Liver (tissue), 8 donors: ENCODE measurements at regions not wholly inside any gene's neighbourhood (a gene's known extent, or its start where the extent isn't known, plus 50 kb on each side); places are given as distances from the start of the nearest gene placed in this dataset.

Experiments used
- DNase-seq: peaks from one replicate; pipeline ENCODE4 v3.0.0-alpha.2; 2017; ENCODE audit warnings: low spot score
- H3K27ac ChIP-seq, 2 donors: one replicate each; pipeline ENCODE4 v1.7.0; 2013; ENCODE audit warnings: inconsistent platforms in 2 of 2, low read length in 2 of 2, control low read depth in 1 of 2, low read depth in 1 of 2, mild to moderate bottlenecking in 1 of 2
- H3K27me3 ChIP-seq, 4 donors: one replicate each; pipeline versions ENCODE4 v1.6.1 to v1.7.0; 2013; ENCODE audit warnings: low read length in 3 of 4, inconsistent platforms in 1 of 4, mild to moderate bottlenecking in 1 of 4, moderate library complexity in 1 of 4; ENCODE audit not compliant: control insufficient read depth in 4 of 4, insufficient read depth in 4 of 4
- H3K36me3 ChIP-seq, 4 donors: one replicate each; pipeline versions ENCODE4 v1.6.1 to v1.7.0; 2013; ENCODE audit warnings: low read length in 3 of 4, mild to moderate bottlenecking in 3 of 4, low read depth in 1 of 4, moderate library complexity in 1 of 4; ENCODE audit not compliant: control insufficient read depth in 4 of 4, insufficient read depth in 3 of 4
- H3K4me1 ChIP-seq, 4 donors: one replicate each; pipeline versions ENCODE4 v1.6.1 to v1.7.0; 2013; ENCODE audit warnings: low read length in 3 of 4, mild to moderate bottlenecking in 3 of 4, moderate library complexity in 1 of 4; ENCODE audit not compliant: control insufficient read depth in 4 of 4, insufficient read depth in 4 of 4
- H3K4me3 ChIP-seq, 3 donors: one replicate each; pipeline versions ENCODE4 v1.6.1 to v1.7.0; 2013; ENCODE audit warnings: low read length in 3 of 3, control low read depth in 1 of 3, low read depth in 1 of 3, mild to moderate bottlenecking in 1 of 3
- H3K9ac ChIP-seq, 2 donors: one replicate each; pipeline ENCODE4 v1.7.0; 2013; ENCODE audit warnings: low read length in 2 of 2, mild to moderate bottlenecking in 2 of 2, moderate library complexity in 2 of 2, control low read depth in 1 of 2, low read depth in 1 of 2
- H3K9me3 ChIP-seq, 4 donors: one replicate each; pipeline versions ENCODE4 v1.6.1 to v1.7.0; 2013; ENCODE audit warnings: low read length in 3 of 4; ENCODE audit not compliant: control insufficient read depth in 4 of 4
- EGR1 ChIP-seq, 2 donors: IDR thresholded peaks; 2 replicates each; pipeline ENCODE4 v1.6.1; 2016 to 2018; ENCODE audit warnings: antibody characterized with exemption in 2 of 2, low read depth in 2 of 2
- FOXA2 ChIP-seq: IDR thresholded peaks from 2 replicates; pipeline ENCODE4 v1.6.1; 2016; ENCODE audit warnings: antibody characterized with exemption
- GABPA ChIP-seq, 2 donors: IDR thresholded peaks in 1 of 2; conservative IDR thresholded peaks in 1 of 2; 2 replicates each; pipeline ENCODE4 v1.6.1; 2016; ENCODE audit warnings: antibody characterized with exemption in 2 of 2, mild to moderate bottlenecking in 1 of 2, moderate library complexity in 1 of 2
- HNF4A ChIP-seq, 2 donors: conservative IDR thresholded peaks; 2 replicates each; pipeline ENCODE4 v1.6.1; 2016; ENCODE audit warnings: antibody characterized with exemption in 2 of 2, mild to moderate bottlenecking in 2 of 2
- JUND ChIP-seq, 2 donors: IDR thresholded peaks; 2 replicates each; pipeline ENCODE4 v1.6.1; 2016; ENCODE audit warnings: antibody characterized with exemption in 2 of 2
- SP1 ChIP-seq: IDR thresholded peaks from 2 replicates; pipeline ENCODE4 v1.6.1; 2018; ENCODE audit warnings: antibody characterized with exemption, mild to moderate bottlenecking
- YY1 ChIP-seq: IDR thresholded peaks from 2 replicates; pipeline ENCODE4 v1.6.1; 2016; ENCODE audit warnings: antibody characterized with exemption, mild to moderate bottlenecking
- WGBS: extraction: QIAGEN DNeasy Blood & Tissue Kit; methylation state at CpG from one replicate; pipeline ENCODE4 v1.1.7; 2013; 5-methylcytosine and 5-hydroxymethylcytosine counted together
- TF ChIP-seq, protein P1 (sequence below): IDR thresholded peaks from 2 replicates; pipeline ENCODE4 v1.6.1; 2016; ENCODE audit warnings: antibody characterized with exemption
- TF ChIP-seq, protein P2 (sequence below): IDR thresholded peaks from 2 replicates; pipeline ENCODE4 v1.6.1; 2016; ENCODE audit warnings: antibody characterized with exemption, mild to moderate bottlenecking
- TF ChIP-seq, protein P3 (sequence below): fragments of 150-350 bp; IDR thresholded peaks from 2 replicates; pipeline ENCODE4 v1.5.1; 2017; ENCODE audit warnings: improper control_type of control experiment, low read depth, low read length; ENCODE audit not compliant: missing input control
- donor health status: healthy.
- donor health status: healthy.
- donor health status: healthy.
- donor health status: healthy.
- donor health status: healthy.

DNA sequence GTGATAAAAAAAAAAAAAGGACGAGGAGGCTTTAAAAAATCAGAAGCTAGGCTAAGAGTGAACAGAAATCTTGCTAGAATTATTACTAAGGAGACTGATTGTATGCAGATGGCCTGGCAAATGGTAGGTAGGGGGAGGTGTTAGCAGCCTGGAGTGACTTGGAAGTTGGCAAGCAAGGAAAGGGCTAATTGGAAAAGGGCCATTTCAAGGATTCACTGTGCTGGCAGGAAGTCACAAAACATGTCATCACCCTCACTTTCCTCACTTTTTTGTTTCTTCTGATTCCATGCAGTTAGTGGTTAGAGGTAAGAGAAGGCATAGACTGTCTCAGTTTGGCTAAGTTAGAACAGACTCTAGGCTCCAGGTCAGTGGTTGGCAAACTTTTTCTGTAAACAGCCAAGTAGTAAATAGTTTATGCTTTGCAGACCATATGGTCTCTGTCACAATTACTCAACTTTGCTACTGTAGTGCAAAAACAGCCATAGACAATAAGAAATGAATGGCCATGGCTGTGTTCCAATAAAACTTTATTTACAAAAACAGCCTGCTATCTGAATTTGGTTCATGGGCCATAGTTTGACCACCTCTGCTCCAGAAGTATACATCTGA lies 646.5 kb upstream of the ACTRT1 start:
- H3K36me3 ChIP-seq = no peaks in the 10 kb centered on the region
- DNase-seq = no peak

DNA sequence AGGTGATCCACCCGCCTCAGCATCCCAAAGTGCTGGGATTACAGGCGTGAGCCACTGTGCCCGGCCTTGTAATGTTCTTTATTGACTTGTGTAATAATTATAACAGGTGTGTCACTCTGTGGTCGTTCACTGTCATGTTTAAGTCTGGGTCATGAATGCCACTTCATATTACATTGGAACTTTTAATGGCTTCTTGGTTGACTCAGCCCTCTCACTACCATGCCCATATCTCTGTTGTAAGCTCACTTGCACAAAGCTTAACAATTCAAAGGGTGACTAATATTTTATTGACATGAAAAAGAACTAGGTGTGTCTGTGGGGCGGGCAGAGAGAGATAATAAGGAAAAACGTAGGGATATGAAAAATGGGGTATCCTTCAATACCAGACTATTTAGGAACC lies 639.7 kb upstream of the ACTRT1 start:
- Histone ChIP-seq H3K9me3 (no peaks in the 10 kb centered on the region), H3K27me3 (no peaks in the 10 kb centered on the region), H3K27ac (no peak overlapping the region), H3K9ac (no peak overlapping the region), H3K4me3 (no peak overlapping the region), H3K4me1 (no peaks in the 10 kb centered on the region), H3K36me3 (no peaks in the 10 kb centered on the region)
- DNase-seq = no peak
- 84% methylated on average over 6 of the region's 6 CpGs for WGBS
- TF ChIP-seq HNF4A (conservative IDR thresholded peaks at IDR 0.05) (no peak), JUND (IDR thresholded peaks at IDR 0.05) (no peak)
- TF ChIP-seq, protein P1, sequence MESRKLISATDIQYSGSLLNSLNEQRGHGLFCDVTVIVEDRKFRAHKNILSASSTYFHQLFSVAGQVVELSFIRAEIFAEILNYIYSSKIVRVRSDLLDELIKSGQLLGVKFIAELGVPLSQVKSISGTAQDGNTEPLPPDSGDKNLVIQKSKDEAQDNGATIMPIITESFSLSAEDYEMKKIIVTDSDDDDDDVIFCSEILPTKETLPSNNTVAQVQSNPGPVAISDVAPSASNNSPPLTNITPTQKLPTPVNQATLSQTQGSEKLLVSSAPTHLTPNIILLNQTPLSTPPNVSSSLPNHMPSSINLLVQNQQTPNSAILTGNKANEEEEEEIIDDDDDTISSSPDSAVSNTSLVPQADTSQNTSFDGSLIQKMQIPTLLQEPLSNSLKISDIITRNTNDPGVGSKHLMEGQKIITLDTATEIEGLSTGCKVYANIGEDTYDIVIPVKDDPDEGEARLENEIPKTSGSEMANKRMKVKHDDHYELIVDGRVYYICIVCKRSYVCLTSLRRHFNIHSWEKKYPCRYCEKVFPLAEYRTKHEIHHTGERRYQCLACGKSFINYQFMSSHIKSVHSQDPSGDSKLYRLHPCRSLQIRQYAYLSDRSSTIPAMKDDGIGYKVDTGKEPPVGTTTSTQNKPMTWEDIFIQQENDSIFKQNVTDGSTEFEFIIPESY = no peak

More for the DNA sequence above, 646.5 kb upstream of the ACTRT1 start:
- H3K4me1 ChIP-seq = no peaks in the 10 kb centered on the region
- H3K27me3 ChIP-seq = no peaks in the 10 kb centered on the region
- no peak overlapping the region for H3K27ac ChIP-seq
- H3K9ac ChIP-seq = no peak overlapping the region
- TF ChIP-seq, protein P1 = no peak
- TF ChIP-seq EGR1 (IDR thresholded peaks at IDR 0.05; ENCODE audit: low read depth in 2 of 2) = no peak
- TF ChIP-seq, protein P2, sequence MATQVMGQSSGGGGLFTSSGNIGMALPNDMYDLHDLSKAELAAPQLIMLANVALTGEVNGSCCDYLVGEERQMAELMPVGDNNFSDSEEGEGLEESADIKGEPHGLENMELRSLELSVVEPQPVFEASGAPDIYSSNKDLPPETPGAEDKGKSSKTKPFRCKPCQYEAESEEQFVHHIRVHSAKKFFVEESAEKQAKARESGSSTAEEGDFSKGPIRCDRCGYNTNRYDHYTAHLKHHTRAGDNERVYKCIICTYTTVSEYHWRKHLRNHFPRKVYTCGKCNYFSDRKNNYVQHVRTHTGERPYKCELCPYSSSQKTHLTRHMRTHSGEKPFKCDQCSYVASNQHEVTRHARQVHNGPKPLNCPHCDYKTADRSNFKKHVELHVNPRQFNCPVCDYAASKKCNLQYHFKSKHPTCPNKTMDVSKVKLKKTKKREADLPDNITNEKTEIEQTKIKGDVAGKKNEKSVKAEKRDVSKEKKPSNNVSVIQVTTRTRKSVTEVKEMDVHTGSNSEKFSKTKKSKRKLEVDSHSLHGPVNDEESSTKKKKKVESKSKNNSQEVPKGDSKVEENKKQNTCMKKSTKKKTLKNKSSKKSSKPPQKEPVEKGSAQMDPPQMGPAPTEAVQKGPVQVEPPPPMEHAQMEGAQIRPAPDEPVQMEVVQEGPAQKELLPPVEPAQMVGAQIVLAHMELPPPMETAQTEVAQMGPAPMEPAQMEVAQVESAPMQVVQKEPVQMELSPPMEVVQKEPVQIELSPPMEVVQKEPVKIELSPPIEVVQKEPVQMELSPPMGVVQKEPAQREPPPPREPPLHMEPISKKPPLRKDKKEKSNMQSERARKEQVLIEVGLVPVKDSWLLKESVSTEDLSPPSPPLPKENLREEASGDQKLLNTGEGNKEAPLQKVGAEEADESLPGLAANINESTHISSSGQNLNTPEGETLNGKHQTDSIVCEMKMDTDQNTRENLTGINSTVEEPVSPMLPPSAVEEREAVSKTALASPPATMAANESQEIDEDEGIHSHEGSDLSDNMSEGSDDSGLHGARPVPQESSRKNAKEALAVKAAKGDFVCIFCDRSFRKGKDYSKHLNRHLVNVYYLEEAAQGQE = no peak
- no peak for TF ChIP-seq SP1
- no peak for TF ChIP-seq FOXA2
- TF ChIP-seq, protein P3, sequence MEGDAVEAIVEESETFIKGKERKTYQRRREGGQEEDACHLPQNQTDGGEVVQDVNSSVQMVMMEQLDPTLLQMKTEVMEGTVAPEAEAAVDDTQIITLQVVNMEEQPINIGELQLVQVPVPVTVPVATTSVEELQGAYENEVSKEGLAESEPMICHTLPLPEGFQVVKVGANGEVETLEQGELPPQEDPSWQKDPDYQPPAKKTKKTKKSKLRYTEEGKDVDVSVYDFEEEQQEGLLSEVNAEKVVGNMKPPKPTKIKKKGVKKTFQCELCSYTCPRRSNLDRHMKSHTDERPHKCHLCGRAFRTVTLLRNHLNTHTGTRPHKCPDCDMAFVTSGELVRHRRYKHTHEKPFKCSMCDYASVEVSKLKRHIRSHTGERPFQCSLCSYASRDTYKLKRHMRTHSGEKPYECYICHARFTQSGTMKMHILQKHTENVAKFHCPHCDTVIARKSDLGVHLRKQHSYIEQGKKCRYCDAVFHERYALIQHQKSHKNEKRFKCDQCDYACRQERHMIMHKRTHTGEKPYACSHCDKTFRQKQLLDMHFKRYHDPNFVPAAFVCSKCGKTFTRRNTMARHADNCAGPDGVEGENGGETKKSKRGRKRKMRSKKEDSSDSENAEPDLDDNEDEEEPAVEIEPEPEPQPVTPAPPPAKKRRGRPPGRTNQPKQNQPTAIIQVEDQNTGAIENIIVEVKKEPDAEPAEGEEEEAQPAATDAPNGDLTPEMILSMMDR = no peak
- TF ChIP-seq JUND (IDR thresholded peaks at IDR 0.05) = no peak
- no peak for TF ChIP-seq YY1
- TF ChIP-seq GABPA (IDR thresholded peaks at IDR 0.05 in 1 of 2, conservative IDR thresholded peaks at IDR 0.05 in 1 of 2) = no peak
- no peaks in the 10 kb centered on the region for H3K9me3 ChIP-seq
- 60% methylated on average over 1 of the region's 1 CpG for WGBS
- no peak overlapping the region for H3K4me3 ChIP-seq
